Natural killer cell (primary cell): ENCODE measurements at regions not wholly inside any gene's neighbourhood (a gene's known extent, or its start where the extent isn't known, plus 50 kb on each side); places are given as distances from the start of the nearest gene placed in this dataset.
"Not testable (repeated sequence)": the region's sequence is repeated elsewhere in the genome, so short reads cannot be mapped to it uniquely, and the experiment has no call there.

Source experiments
- ATAC-seq, 3 donors: fragments of 150-1000 bp in 2 of 3; fragments of 200-7000 bp in 1 of 3; cut with Tn5 transposase; 1 replicate in 1 of 3; 2 replicates in 2 of 3; pipeline ENCODE4 v1.10.0; 2021; ENCODE audit warnings: mild to moderate bottlenecking in 2 of 3, moderate library complexity in 2 of 3
- DNase-seq, 2 donors: peaks; one replicate each; pipeline versions ENCODE4 v3.0.0 to v3.0.0-alpha.2; 2013 to 2021; ENCODE audit warnings: mixed read lengths in 1 of 2
- H3K27ac ChIP-seq: one replicate; pipeline ENCODE4 v1.5.1; 2013; ENCODE audit warnings: mild to moderate bottlenecking, low read length
- H3K27me3 ChIP-seq: one replicate; pipeline ENCODE4 v1.6.1; 2013; ENCODE audit warnings: low read length; ENCODE audit not compliant: control insufficient read depth, insufficient read depth
- H3K36me3 ChIP-seq: one replicate; pipeline ENCODE4 v1.6.1; 2013; ENCODE audit warnings: low read length; ENCODE audit not compliant: control insufficient read depth, insufficient read depth
- H3K4me1 ChIP-seq: one replicate; pipeline ENCODE4 v1.6.1; 2013; ENCODE audit warnings: low read length; ENCODE audit not compliant: control insufficient read depth, insufficient read depth
- H3K4me3 ChIP-seq: one replicate; pipeline ENCODE4 v1.5.1; 2013; ENCODE audit warnings: low read length
- H3K9me3 ChIP-seq: one replicate; pipeline ENCODE4 v1.6.1; 2013; ENCODE audit warnings: low read length; ENCODE audit not compliant: control insufficient read depth, insufficient read depth
- H3K27ac Mint-ChIP-seq, 2 donors: one replicate each; pipeline ENCODE4 v1.8.0; 2022; ENCODE audit warnings: mild to moderate bottlenecking in 2 of 2, mixed read lengths in 2 of 2, moderate library complexity in 1 of 2
- H3K27me3 Mint-ChIP-seq, 2 donors: one replicate each; pipeline ENCODE4 v1.8.0; 2022; ENCODE audit warnings: low read depth in 2 of 2, mixed read lengths in 2 of 2
- H3K36me3 Mint-ChIP-seq: one replicate; pipeline ENCODE4 v1.8.0; 2022; ENCODE audit warnings: mixed read lengths
- H3K4me1 Mint-ChIP-seq, 2 donors: one replicate each; pipeline ENCODE4 v1.8.0; 2022; ENCODE audit warnings: mixed read lengths in 2 of 2
- H3K4me3 Mint-ChIP-seq: one replicate; pipeline ENCODE4 v1.8.0; 2022; ENCODE audit warnings: mild to moderate bottlenecking, moderate library complexity, mixed read lengths
- H3K9me3 Mint-ChIP-seq, 2 donors: one replicate each; pipeline ENCODE4 v1.8.0; 2022; ENCODE audit warnings: mixed read lengths in 2 of 2
- CTCF ChIP-seq: fragments of 200-600 bp; IDR thresholded peaks from one replicate; pipeline ENCODE4 v1.8.0; 2022; ENCODE audit warnings: antibody characterized with exemption
- WGBS: methylation state at CpG from one replicate; pipeline ENCODE4 v1.1.7; 2013; ENCODE audit warnings: missing lambda C conversion rate; ENCODE audit not compliant: insufficient coverage; 5-methylcytosine and 5-hydroxymethylcytosine counted together
- intact Hi-C: fragments of 100-400 bp; cut with micrococcal nuclease; formaldehyde crosslinking; loops from one replicate; pipeline ENCODE4 v1.14.2; 2022

DNA sequence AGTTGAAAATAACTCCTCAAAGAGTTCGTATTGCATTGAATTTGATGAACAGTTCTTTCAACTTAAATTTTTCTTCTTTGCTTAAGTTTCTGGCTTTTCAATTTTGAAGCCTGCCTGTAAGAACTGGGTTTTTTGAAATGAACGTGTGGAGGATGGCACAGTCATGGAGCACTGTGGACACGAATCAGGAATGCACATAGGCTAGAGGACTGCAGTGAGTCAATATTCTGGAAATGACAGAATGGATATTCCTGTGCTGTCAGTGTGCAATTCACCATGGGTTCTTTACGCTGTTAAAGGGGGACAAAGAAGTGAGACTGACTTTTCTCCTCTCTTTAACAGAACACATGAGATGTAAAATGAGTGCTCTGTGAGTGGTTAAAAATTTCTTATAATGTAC lies 368.0 kb upstream of the AGA start:
- intact Hi-C loops = no loop called here
- no peaks in the 10 kb centered on the region for H3K27me3 Mint-ChIP-seq
- no peaks in the 10 kb centered on the region for H3K4me1 Mint-ChIP-seq
- peaks cover 7 to 9% of the 10 kb centered on the region in 2 donors for H3K9me3 Mint-ChIP-seq
- 75% methylated on average over 3 of the region's 4 CpGs for WGBS
- no peak overlapping the region for H3K27ac Mint-ChIP-seq
- ATAC-seq (no peak), DNase-seq (no peak)
- TF ChIP-seq CTCF = no peak
- H3K36me3 ChIP-seq = no peaks in the 10 kb centered on the region
- H3K4me3 Mint-ChIP-seq = no peak overlapping the region
- H3K4me3 ChIP-seq = no peak overlapping the region
- H3K27ac ChIP-seq = no peak overlapping the region
- H3K9me3 ChIP-seq = no peaks in the 10 kb centered on the region
- no peaks in the 10 kb centered on the region for H3K4me1 ChIP-seq
- no peaks in the 10 kb centered on the region for H3K36me3 Mint-ChIP-seq
- no peaks in the 10 kb centered on the region for H3K27me3 ChIP-seq

GRCh38 chr4:177818392-177818791 lies 376.2 kb upstream of the AGA start:
- H3K27ac ChIP-seq, H3K9me3 ChIP-seq, intact Hi-C loops, H3K4me3 ChIP-seq, H3K27me3 ChIP-seq, H3K4me1 Mint-ChIP-seq, H3K36me3 ChIP-seq, H3K36me3 Mint-ChIP-seq, H3K4me3 Mint-ChIP-seq, H3K27ac Mint-ChIP-seq, H3K4me1 ChIP-seq, DNase-seq, H3K27me3 Mint-ChIP-seq, ATAC-seq: not testable (repeated sequence)
- H3K9me3 Mint-ChIP-seq = peaks cover 4 to 11% of the 10 kb centered on the region in 2 donors
- WGBS = 93% methylated on average over 4 of the region's 4 CpGs

DNA sequence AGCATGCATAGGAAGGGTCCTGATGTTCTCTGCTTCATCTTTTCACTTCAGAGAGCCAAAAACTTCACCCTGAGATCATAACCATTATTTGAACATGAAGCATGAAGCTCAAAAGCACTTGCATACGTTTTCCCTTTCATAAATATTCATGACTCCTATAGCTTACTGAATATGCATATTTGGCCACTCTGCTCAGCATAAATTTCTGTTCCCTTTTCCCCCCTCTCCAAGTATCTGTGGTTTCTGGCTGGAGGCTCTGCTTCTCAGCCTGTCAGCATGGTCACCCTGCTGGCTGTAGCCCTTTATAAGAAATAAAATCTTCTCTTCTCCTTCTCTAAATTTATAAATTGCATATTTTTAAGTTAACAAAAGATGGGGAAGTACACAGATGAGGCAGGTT lies 384.7 kb upstream of the AGA start:
- Histone ChIP-seq H3K4me1 (no peaks in the 10 kb centered on the region), H3K4me3 (no peak overlapping the region), H3K27ac (no peak overlapping the region), H3K36me3 (no peaks in the 10 kb centered on the region), H3K27me3 (no peaks in the 10 kb centered on the region), H3K9me3 (no peaks in the 10 kb centered on the region)
- 33% methylated on average over 1 of the region's 1 CpG for WGBS
- intact Hi-C loops = no loop called here
- Mint-ChIP-seq H3K36me3 (peaks cover 9% of the 10 kb centered on the region), H3K27ac (no peak overlapping the region), H3K4me1 (no peaks in the 10 kb centered on the region), H3K4me3 (no peak overlapping the region), H3K27me3 (no peaks in the 10 kb centered on the region), H3K9me3 (peaks cover 7 to 9% of the 10 kb centered on the region in 2 donors)
- ATAC-seq (no peak), DNase-seq (no peak)
- no peak for TF ChIP-seq CTCF

DNA sequence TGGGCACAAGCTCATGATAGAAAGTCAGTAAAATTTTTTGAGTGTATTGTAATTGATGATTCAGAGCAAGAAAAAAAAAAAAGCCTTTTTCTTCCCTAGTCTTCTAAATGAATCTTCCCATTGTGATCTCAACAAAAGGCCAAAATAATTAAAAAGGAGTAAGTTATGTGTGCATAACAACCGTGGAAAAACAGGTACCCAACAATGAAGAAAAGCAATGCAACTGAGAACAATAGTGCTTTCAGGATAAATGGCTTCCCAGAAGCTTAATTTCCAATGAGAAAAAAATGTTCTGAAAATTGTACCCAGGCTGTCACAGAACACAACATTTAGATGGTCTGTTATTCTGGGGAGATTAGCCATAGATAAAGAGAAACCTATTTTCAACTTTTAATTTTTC lies 399.0 kb upstream of the AGA start:
- H3K9me3 ChIP-seq = no peaks in the 10 kb centered on the region
- H3K27ac Mint-ChIP-seq = no peak overlapping the region
- H3K27ac ChIP-seq = no peak overlapping the region
- no peaks in the 10 kb centered on the region for H3K4me1 ChIP-seq
- no peaks in the 10 kb centered on the region for H3K36me3 Mint-ChIP-seq
- H3K27me3 Mint-ChIP-seq = no peaks in the 10 kb centered on the region
- ATAC-seq (no peak), DNase-seq (no peak)
- no peaks in the 10 kb centered on the region for H3K4me1 Mint-ChIP-seq
- no peaks in the 10 kb centered on the region for H3K27me3 ChIP-seq
- H3K9me3 Mint-ChIP-seq = peaks cover 2 to 8% of the 10 kb centered on the region in 2 donors
- H3K36me3 ChIP-seq = no peaks in the 10 kb centered on the region
- intact Hi-C loops = no loop called here
- H3K4me3 ChIP-seq = no peak overlapping the region
- H3K4me3 Mint-ChIP-seq = no peak overlapping the region
- 69% methylated on average over 1 of the region's 1 CpG for WGBS
- no peak for TF ChIP-seq CTCF
